OCI-LY1 (cell line): ENCODE measurements at regions not wholly inside any gene's neighbourhood (a gene's known extent, or its start where the extent isn't known, plus 50 kb on each side); places are given as distances from the start of the nearest gene placed in this dataset.

ENCODE experiments used
- CTCF ChIP-seq: fragments of 200-600 bp; sonication (generic), shearing (Covaris generic); IDR thresholded peaks from 2 replicates; pipeline ENCODE4 v1.5.1; 2017; ENCODE audit warnings: mild to moderate bottlenecking, antibody characterized with exemption, low read length, moderate library complexity, mixed read lengths
- EZH2 ChIP-seq: fragments of 200-600 bp; sonication (generic), shearing (Covaris generic); IDR thresholded peaks from 2 replicates; pipeline ENCODE4 v1.8.0; 2017; ENCODE audit warnings: borderline replicate concordance, mixed run types, mild to moderate bottlenecking, antibody characterized with exemption, low read length, moderate library complexity, mixed read lengths

DNA sequence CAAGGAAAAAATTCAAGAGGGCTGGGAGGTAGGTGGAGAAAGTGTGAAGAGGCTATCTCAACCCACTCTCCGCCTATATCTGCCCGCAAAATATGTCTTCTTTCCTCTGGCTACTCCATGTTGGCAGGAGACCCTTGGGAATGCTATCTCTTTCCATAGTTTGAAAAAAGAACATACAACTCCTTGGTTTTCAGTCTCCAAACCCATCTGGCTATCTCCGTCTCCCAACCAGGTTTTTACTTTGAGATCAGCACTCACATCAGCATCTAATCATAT is 109.9 kb upstream of the IFNE start:
- TF ChIP-seq EZH2, result no peak
- no peak for TF ChIP-seq CTCF
